ENCODE measurements at regions not wholly inside any gene's neighbourhood (a gene's known extent, or its start where the extent isn't known, plus 50 kb on each side); places are given as distances from the start of the nearest gene placed in this dataset.

- no peak for TF ChIP-seq CTCF (IDR thresholded peaks at IDR 0.05; ENCODE audit: insufficient read depth, low read depth, low read length)
- TF ChIP-seq EZH2 (IDR thresholded peaks at IDR 0.05; ENCODE audit: insufficient read depth, low read length): no peak
Observed at GRCh38 chr2:6143812-6144211, 451.6 kb downstream of the SOX11 start.
